Coronary artery (tissue), 2 donors: ENCODE measurements at regions not wholly inside any gene's neighbourhood (a gene's known extent, or its start where the extent isn't known, plus 50 kb on each side); places are given as distances from the start of the nearest gene placed in this dataset.
"Not testable (repeated sequence)": the region's sequence is repeated elsewhere in the genome, so short reads cannot be mapped to it uniquely, and the experiment has no call there.

Experiments
- DNase-seq: peaks from one replicate; pipeline ENCODE4 v3.0.0-alpha.2; 2017; ENCODE audit warnings: low spot score
- H3K27ac ChIP-seq, 2 donors: fragments of 200-600 bp; sonication (generic); one replicate each; pipeline ENCODE4 v1.5.1; 2016 to 2019
- H3K4me3 ChIP-seq: fragments of 200-600 bp; sonication (generic); 2 replicates; pipeline ENCODE4 v1.5.1; 2016; ENCODE audit warnings: mild to moderate bottlenecking, moderate library complexity
- TF ChIP-seq, protein P1 (sequence below): fragments of 200-600 bp; sonication (generic); IDR thresholded peaks from one replicate; pipeline ENCODE4 v1.5.1; 2019; ENCODE audit warnings: antibody characterized with exemption

DNA sequence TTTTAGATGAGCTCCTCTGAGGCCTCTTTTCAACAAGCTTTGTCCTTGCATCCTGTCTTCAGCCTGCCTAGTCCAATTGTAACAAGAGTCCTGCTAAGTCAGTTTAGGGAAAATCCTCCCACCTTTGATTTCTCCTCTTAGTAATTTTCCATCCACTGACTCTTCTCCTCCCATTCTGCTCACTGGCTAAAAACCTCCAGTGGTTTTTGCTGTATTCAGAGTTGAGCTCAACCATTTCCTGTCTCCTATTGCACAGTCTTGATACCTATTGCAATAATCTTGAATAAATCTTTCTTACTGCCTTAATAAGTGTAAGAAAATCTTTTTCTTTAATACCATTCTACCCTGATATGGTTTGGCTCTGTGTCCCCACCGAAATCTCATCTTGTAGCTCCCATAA, 117.8 kb upstream of the ENPP6 start:
- Histone ChIP-seq H3K4me3 (no peak overlapping the region), H3K27ac (no peak overlapping the region)
- TF ChIP-seq, protein P1, sequence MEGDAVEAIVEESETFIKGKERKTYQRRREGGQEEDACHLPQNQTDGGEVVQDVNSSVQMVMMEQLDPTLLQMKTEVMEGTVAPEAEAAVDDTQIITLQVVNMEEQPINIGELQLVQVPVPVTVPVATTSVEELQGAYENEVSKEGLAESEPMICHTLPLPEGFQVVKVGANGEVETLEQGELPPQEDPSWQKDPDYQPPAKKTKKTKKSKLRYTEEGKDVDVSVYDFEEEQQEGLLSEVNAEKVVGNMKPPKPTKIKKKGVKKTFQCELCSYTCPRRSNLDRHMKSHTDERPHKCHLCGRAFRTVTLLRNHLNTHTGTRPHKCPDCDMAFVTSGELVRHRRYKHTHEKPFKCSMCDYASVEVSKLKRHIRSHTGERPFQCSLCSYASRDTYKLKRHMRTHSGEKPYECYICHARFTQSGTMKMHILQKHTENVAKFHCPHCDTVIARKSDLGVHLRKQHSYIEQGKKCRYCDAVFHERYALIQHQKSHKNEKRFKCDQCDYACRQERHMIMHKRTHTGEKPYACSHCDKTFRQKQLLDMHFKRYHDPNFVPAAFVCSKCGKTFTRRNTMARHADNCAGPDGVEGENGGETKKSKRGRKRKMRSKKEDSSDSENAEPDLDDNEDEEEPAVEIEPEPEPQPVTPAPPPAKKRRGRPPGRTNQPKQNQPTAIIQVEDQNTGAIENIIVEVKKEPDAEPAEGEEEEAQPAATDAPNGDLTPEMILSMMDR = no peak
- DNase-seq = no peak

DNA sequence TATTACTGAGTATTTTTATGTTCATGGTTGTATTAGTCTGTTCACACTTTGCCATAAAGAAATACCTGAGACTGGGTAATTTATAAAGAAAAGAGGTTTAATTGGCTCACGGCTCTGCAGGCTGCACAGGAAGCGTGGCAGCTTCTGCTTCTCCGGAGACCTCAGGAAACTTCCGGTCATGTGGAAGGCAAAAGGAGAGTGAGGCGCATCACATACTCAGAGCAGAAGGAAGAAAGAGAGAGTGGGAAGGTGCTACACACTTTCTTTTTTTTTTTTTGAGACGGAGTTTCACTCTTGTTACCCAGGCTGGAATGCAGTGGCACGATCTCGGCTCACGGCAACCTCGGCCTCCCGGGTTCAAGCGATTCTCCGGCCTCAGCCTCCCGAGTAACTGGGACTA, 115.8 kb upstream of the ENPP6 start:
- H3K27ac ChIP-seq, H3K4me3 ChIP-seq, DNase-seq: not testable (repeated sequence)

DNA sequence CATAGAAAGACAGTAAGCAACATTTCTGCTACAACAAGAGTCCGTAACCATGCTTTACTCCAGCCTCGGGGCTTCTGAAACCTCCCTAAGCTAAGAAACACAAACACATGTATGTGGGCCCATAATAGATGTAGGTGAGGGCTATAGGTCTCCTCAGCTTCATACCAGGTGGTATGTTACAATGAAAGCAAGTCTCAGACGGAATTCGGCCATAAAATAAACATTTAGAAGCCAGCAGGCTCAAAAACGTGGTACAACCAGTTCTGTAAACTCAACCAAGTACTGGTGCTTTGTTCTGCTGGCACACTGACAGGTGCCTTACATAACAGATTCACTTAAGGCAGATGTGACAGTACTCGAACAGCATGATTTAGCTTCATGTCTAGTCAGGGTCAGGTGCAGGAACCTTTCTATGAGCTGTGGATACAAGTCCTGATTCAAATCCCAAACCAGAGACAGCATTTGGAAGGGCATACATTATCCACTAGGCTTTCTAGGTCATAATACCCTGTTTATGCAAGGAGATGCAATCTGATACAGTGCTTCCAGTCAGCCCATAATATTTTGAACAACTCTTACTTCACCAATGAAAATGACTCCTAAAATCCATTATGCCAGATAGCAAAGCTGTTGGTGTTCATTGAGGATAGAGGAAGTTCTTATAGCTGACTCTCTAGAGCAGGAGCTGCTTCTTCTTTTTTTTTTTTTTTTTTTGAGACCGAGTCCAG, 113.8 kb upstream of the ENPP6 start:
- H3K27ac ChIP-seq = peak overlapping the region in 1 of 2 donors; percentile 60
- TF ChIP-seq, protein P1 = no peak
- no peak for DNase-seq
- no peak overlapping the region for H3K4me3 ChIP-seq

DNA sequence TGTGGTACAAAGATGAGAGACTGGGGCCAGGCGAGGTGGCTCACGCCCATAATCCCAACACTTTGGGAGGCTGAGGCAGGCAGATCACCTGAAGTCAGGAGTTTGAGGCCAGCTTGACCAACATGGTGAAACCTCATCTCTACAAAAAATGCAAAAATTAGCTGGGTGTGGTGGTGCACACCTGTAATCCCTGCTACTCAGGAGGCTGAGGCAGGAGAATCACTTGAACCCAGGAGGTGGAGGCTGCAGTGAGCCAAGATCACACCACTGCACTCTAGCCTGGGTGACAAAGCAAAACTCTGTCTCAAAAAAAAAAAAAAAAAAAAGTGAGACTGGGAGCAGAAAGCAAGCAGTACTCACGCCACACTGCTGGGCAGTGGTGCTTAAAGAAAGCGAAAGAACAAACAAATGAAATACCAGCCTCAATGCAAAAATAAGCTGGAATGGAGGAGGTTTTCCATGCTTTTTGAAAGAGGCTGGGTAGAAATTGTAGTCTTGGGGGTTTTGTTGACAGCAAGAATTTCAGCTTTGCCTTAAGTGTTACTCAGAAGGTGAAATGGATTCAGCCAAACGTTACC, 112.9 kb upstream of the ENPP6 start:
- peak overlapping the region in 1 of 2 donors; percentile 60 for H3K27ac ChIP-seq
- not testable (repeated sequence) for DNase-seq, H3K4me3 ChIP-seq

DNA sequence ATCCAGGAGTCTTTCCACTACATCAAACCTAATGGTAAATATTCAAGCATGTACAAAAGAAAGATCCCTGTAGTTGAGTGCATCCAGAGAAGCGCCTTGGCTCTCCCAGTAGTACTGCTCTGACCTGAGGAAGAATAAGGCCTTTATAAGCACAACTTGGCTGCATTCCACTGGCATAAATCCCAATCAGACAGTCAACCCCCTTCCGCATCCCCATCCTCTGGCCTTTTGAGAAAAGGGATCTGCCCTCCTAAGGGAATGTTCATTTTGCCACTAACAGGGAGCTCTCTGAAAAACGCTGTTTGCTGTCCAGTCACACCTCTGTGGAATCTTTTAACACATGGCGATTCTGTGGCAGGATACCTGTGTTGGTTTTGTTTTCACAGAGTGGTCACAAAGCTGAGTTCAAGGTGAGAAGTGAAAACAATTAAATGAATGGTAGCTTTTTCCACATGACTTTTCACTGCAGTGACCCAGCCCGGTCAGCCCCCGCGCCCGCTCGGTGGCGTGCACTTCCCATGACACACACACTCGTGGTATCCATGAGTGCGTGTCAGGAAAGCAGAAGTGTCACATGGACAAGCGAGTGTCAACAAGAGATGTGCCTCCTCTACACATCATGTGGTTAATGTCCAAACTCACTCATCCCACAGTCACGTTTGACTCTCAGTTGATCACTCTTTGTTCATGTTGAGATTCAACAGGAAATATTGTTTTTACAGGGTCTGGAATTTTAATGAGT, 112.2 kb upstream of the ENPP6 start:
- TF ChIP-seq, protein P1 = no peak
- peak overlapping the region in 1 of 2 donors; percentile 59 for H3K27ac ChIP-seq
- no peak for DNase-seq
- no peak overlapping the region for H3K4me3 ChIP-seq

DNA sequence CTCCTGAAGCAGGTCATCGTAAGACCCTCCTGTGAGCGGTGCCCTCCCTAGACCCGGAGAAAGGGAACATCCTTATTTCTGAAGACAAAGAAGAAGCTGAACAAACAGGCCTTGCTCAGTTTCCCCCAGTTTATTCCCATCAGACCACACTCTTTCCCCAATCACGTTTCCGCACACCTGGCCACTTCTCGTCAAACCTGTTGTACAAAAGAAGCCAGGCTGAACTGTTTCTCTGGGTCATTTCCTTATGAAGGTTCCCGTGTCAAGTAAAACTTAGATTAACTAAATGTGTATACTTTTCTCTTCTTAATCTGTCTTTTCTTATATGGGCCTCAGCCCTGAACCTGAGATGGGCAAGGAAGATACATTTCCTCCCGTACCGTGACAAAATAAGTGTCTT, 111.6 kb upstream of the ENPP6 start:
- TF ChIP-seq, protein P1 = no peak
- Histone ChIP-seq H3K27ac (no peak overlapping the region), H3K4me3 (no peak overlapping the region)
- DNase-seq = no peak

DNA sequence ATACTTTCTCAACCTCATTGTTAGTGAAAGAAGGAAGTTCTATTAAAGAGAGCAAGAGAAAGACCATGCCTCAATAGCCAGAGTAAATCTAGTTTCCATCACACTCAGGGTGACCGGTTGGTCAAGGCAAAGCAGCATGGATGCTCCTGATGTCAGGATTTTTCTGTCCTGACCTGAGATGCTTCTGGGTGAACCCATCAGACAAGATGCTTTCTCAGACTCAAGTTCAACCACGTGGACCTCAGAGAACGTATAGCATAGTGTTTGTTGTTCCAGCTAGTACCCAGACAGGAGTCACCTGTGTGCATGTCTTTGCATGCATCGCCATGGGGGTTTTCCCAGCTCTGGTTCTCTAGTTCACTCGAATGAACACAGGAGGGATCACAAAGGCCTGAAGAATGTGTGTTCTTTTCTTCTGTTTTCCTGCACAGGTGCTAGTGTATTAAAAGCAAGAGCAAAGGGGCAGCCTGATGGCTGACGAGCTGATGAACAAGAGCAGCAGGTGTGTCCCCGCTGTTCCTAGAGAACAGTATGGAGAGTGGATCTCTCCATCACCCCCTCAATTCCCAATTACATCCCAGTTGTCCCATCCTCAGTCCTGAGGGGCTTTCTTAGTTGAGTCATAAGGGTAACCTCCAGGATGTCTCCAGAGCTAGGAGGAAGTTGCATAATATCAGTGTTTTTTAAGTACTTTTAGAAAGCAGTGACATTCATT, 110.5 kb upstream of the ENPP6 start:
- H3K4me3 ChIP-seq = no peak overlapping the region

More for the DNA sequence above, 110.5 kb upstream of the ENPP6 start:
- DNase-seq = no peak
- no peak overlapping the region for H3K27ac ChIP-seq
- TF ChIP-seq, protein P1 = no peak
